Progenitor cell of endocrine pancreas (in vitro differentiated cells): ENCODE measurements at regions not wholly inside any gene's neighbourhood (a gene's known extent, or its start where the extent isn't known, plus 50 kb on each side); places are given as distances from the start of the nearest gene placed in this dataset.
A peak's percentile ranks its signal among the peaks of the same experiment; 100 is the strongest.

Experiments
- DNase-seq: peaks from one replicate; pipeline ENCODE4 v3.0.0; 2021; ENCODE audit warnings: low spot score; ENCODE audit not compliant: unreplicated experiment
- H3K27ac Mint-ChIP-seq: 2 replicates; pipeline ENCODE4 v1.8.0; 2021; ENCODE audit warnings: mild to moderate bottlenecking, moderate library complexity, mixed read lengths
- H3K27me3 Mint-ChIP-seq: 2 replicates; pipeline ENCODE4 v1.8.0; 2021; ENCODE audit warnings: mixed read lengths
- H3K36me3 Mint-ChIP-seq: 2 replicates; pipeline ENCODE4 v1.8.0; 2022; ENCODE audit warnings: mixed read lengths; ENCODE audit not compliant: insufficient read depth
- H3K4me1 Mint-ChIP-seq: 2 replicates; pipeline ENCODE4 v1.8.0; 2021; ENCODE audit warnings: low read depth, mixed read lengths
- H3K4me3 Mint-ChIP-seq: 2 replicates; pipeline ENCODE4 v1.8.0; 2021; ENCODE audit warnings: low read depth, mild to moderate bottlenecking, moderate library complexity, mixed read lengths
- H3K9me3 Mint-ChIP-seq: 2 replicates; pipeline ENCODE4 v1.8.0; 2021; ENCODE audit warnings: low read depth, mixed read lengths
- TF ChIP-seq, protein P1 (sequence below): fragments of 200-600 bp; sonication (generic); IDR thresholded peaks from one replicate; pipeline ENCODE4 v1.5.0; 2021; ENCODE audit warnings: antibody characterized with exemption, mild to moderate bottlenecking; ENCODE audit not compliant: unreplicated experiment

DNA sequence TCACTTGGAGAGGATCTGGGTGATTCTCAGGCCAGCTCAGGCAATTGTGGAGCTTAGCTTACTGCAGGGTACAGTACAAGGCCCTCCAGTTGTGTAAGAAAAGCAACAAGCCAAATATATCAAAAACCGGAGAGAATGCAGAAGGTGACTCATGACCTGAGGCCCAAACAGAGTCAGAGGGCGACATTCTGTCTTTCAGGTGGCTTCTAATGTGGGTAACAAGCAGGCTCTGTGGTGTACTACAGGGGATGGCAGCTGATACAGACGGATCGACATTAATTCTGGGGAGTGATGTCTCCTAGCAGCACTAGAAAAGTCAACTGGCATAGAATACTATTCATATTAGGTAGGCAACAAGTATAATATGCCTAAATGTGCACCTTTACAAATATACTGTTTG lies 219.5 kb upstream of the SOX11 start:
- DNase-seq = no peak
- Mint-ChIP-seq H3K36me3 (no peaks in the 10 kb centered on the region), H3K27me3 (no peaks in the 10 kb centered on the region), H3K9me3 (no peaks in the 10 kb centered on the region), H3K4me1 (peaks cover 3% of the 10 kb centered on the region), H3K4me3 (no peak overlapping the region), H3K27ac (no peak overlapping the region)
- TF ChIP-seq, protein P1, sequence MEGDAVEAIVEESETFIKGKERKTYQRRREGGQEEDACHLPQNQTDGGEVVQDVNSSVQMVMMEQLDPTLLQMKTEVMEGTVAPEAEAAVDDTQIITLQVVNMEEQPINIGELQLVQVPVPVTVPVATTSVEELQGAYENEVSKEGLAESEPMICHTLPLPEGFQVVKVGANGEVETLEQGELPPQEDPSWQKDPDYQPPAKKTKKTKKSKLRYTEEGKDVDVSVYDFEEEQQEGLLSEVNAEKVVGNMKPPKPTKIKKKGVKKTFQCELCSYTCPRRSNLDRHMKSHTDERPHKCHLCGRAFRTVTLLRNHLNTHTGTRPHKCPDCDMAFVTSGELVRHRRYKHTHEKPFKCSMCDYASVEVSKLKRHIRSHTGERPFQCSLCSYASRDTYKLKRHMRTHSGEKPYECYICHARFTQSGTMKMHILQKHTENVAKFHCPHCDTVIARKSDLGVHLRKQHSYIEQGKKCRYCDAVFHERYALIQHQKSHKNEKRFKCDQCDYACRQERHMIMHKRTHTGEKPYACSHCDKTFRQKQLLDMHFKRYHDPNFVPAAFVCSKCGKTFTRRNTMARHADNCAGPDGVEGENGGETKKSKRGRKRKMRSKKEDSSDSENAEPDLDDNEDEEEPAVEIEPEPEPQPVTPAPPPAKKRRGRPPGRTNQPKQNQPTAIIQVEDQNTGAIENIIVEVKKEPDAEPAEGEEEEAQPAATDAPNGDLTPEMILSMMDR = no peak

GRCh38 chr2:5473635-5474034 lies 218.5 kb upstream of the SOX11 start:
- TF ChIP-seq, protein P1 = no peak
- H3K36me3 Mint-ChIP-seq = no peaks in the 10 kb centered on the region
- H3K4me1 Mint-ChIP-seq = peaks cover 3% of the 10 kb centered on the region
- no peaks in the 10 kb centered on the region for H3K27me3 Mint-ChIP-seq
- H3K27ac Mint-ChIP-seq = no peak overlapping the region
- H3K4me3 Mint-ChIP-seq = no peak overlapping the region
- H3K9me3 Mint-ChIP-seq = no peaks in the 10 kb centered on the region
- no peak for DNase-seq

- Mint-ChIP-seq H3K36me3 (no peaks in the 10 kb centered on the region), H3K9me3 (no peaks in the 10 kb centered on the region), H3K4me1 (peaks cover 3% of the 10 kb centered on the region), H3K4me3 (no peak overlapping the region), H3K27me3 (no peaks in the 10 kb centered on the region), H3K27ac (no peak overlapping the region)
- no peak for DNase-seq
- TF ChIP-seq, protein P1 = no peak
Observed at GRCh38 chr2:5474716-5475115, 217.5 kb upstream of the SOX11 start.

DNA sequence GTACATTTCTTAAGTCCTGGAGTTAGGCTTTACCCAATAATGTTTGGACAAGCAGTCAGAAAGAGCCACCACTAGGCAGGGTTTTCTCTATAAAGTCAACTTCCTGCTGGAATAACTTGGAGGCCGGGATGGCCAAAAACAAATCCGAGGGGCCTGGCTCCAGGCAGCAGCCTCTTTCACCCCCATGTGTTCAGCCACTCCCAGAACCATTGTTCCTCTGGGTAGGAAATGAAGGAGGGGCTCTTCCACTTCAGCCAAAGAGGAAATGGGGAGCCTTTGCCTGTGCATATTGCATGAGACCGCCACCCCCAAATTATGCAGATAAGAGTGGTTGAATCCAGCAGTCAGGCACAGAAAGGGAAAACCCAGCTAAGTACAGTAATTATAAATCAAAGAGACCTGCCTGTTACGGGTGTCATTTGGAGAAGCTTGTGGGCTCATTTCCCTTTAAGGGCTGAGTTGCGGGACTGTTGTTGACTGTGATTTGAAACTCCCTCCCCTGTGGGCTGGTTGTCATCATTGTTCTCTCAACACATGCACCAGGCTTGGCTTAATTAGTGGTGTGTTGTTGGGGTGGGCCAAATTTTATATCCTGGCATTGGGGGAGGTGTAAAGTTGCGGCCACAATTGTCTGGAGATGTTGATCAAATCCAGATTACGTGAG lies 212.8 kb upstream of the SOX11 start:
- Mint-ChIP-seq H3K27ac (no peak overlapping the region), H3K4me3 (no peak overlapping the region), H3K27me3 (peaks cover 7% of the 10 kb centered on the region), H3K36me3 (no peaks in the 10 kb centered on the region), H3K9me3 (no peaks in the 10 kb centered on the region), H3K4me1 (peaks cover 9% of the 10 kb centered on the region)
- TF ChIP-seq, protein P1 = no peak
- DNase-seq = no peak

- H3K9me3 Mint-ChIP-seq = no peaks in the 10 kb centered on the region
- H3K27me3 Mint-ChIP-seq = peaks cover 7% of the 10 kb centered on the region
- TF ChIP-seq, protein P1 = no peak
- peaks cover 9% of the 10 kb centered on the region for H3K4me1 Mint-ChIP-seq
- H3K27ac Mint-ChIP-seq = peak overlapping the region; percentile 59
- H3K36me3 Mint-ChIP-seq = no peaks in the 10 kb centered on the region
- no peak for DNase-seq
- peak overlapping the region; percentile 45 for H3K4me3 Mint-ChIP-seq
Observed at GRCh38 chr2:5482929-5483331, 209.3 kb upstream of the SOX11 start.
